NCI-H146 (cell line): ENCODE measurements at regions not wholly inside any gene's neighbourhood (a gene's known extent, or its start where the extent isn't known, plus 50 kb on each side); places are given as distances from the start of the nearest gene placed in this dataset.
A peak's percentile ranks its signal among the peaks of the same experiment; 100 is the strongest.

Experiments used
- DNase-seq: peaks from one replicate; lab custom pipeline; 2025; lab: John Stamatoyannopoulos, UW

GRCh38 chr2:204268971-204269370, 276.3 kb upstream of the PARD3B start:
- DNase-seq = no peak

DNA sequence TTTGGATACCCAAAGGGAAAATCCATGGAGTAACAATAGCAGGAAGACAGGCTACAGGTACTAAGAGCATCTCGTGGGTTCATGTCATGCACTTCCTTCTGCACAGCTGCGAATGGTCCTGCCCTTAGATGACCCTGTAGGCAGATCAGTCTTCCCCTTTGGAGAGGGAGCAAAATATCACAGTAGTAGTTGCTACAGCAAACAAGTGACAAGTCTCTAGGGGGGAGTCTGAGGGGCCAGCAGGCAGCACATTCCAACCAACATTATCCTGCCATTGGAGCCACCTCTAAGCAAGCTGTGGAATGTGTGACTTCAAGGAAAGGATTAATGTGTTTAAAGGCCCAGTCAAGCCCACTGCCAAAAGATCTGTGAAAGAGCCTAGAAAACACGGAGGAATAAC, 273.2 kb upstream of the PARD3B start:
- DNase-seq = no peak

- DNase-seq = no peak
These were observed 272.5 kb upstream of the PARD3B start for GRCh38 chr2:204272610-204273287.

- DNase-seq = no peak
These were observed 270.8 kb upstream of the PARD3B start for GRCh38 chr2:204274429-204274828.

- no peak for DNase-seq
These were observed 270.3 kb upstream of the PARD3B start for GRCh38 chr2:204274991-204275390.

- DNase-seq = no peak
These were observed 268.0 kb upstream of the PARD3B start for GRCh38 chr2:204277226-204277625.

GRCh38 chr2:204278454-204278853, 266.8 kb upstream of the PARD3B start:
- no peak for DNase-seq

DNA sequence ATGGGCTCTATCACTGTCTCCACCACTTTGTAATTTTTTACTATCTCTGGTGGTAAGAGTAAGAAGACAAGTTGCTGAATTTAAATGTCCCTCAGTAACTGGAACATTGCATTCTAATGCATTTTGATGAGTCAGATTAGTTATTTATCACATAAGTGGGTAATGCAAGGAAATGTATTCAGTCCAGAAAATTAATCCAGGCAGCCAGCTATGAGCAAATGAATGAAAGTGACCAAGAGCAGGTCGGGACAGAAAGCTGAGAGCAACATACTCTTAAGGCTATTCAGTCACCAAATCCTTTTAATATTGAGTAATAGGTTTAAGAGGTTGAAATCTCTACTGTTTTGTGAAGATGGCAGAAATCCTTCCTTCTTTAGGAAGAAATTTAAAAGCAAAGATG, 265.5 kb upstream of the PARD3B start:
- no peak for DNase-seq

DNA sequence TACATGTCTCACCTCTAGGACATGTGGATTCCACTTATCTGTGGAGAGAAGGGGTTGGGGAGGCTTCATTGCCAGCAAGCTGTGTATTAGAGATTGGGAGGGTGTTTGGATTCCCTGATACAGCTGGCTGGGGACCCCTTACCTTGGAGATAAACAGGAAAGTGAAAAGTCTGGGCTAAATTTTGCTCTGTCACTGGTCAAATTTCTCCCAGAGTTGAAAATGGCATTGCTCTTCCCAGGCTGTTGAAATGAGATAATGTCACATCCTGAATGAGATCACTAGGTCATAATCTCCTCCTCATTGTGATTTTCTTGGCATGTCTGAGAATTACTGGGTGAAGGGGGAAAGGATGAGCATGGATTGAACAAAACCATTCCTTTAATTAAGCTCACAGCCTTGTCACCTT, 265.0 kb upstream of the PARD3B start:
- DNase-seq = no peak

DNA sequence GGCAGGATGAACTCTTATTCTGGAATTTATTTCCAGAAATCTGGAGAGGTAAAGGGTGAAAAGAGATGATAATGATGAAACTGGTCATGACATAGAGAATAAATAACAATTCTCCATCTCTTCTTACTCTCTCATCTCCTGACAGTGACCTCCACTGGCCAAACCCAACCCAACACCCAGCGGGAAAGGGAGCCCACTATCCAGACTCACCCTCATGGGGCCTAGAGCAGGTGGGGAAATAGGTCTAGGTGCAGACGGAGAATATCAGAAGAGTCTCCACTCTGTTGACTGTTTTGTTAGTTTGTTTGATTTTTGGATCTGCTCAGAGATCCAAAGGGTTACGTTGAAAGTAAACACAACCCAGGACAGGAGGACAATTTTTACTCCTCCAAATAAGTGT, 263.2 kb upstream of the PARD3B start:
- no peak for DNase-seq

DNA sequence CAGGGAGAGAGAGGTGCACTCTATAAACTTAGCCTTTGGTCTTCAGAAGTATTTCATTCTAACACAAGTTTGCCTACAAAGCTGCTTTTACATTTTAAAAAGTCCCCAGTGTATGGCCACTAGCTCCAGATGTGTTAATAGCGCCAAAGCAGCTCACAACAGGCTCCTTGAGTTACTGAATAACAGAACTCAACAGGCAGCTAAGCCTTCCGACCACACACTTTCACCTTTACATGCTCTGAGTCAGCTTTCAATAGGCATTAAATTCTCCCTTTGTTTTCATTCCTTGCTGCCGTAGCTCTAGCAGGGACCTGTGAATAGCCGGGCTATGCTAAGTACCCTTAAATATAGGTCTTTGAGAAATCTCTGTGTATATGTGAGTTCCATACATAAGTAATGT, 262.8 kb upstream of the PARD3B start:
- DNase-seq = no peak

- DNase-seq = no peak
These were observed 256.2 kb upstream of the PARD3B start for GRCh38 chr2:204289066-204289465.

DNA sequence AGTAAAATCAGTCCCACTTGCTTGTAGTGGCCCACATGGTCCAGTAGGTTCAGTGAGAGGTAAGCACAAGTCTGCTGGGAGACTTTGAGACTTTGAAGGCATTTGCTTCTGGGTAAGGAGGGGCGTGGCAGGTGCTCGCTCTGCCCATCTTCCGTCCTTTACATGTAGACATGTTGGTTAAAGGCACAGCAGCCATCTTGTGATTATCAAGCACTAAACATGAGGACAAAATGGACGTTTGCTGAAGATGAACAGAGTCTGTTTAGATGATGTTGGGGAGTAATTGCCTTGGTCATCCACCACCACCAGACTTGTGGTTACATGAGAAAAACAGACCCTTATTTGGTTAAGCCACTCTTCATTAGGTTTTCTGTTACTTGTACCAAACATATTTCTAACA, 252.8 kb upstream of the PARD3B start:
- DNase-seq = no peak

DNA sequence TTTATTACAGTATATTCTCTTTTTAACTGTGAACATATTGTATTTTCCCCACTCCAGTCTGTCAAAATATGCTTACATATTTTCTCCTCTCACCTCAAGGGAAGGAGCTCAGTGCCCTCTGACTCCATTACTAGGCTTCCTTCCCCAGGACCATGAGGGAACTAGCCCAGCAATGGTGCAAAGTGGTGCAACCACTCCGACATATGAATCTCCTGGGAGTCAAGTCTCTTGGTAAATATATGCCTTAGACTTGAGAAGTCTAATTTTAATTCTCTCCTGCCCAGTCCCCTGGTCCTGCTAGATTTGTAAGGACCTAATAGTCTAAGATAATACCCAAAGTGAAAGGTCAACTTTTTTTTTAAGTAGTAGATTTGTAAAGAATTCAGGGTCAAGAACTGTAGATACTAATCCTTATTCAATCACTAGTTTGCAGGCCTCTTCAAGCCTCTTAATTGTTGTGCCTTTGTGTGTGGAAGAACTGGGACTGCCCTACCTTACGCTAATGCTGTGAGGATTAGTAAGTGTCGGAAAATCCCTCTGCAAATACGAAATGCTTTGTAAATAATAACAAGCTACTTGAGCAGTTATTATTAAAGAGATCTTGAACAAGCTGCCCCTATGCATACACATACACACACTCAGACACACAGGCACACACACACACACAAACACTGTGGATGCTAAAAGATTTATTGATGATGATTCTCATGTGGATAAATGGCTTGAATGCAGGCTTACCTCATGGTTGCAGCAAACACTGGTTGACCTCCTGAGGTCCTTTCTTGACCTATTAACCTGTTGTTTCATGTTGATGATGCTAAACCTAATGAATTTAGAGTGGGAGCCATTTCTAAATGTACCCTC, 251.2 kb upstream of the PARD3B start:
- no peak for DNase-seq

DNA sequence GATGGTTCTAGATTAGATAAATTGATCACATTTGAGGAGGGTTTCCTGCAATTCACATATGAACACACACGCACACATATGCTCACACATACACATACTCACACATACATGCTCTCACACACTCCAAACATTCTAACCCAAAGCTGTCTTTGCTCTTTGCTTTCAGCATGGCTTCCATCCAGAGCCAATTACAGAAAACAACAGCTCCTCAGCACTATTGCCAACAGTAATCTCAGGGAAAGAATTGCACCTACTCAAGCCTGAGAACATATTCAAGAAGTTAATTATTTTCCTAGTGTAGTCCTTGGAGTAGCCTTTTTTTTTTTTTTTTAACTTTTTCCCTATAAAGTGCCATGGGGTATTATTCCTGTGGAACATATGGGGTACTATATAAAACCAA, 246.9 kb upstream of the PARD3B start:
- no peak for DNase-seq

- DNase-seq = no peak
These were observed 245.5 kb upstream of the PARD3B start for GRCh38 chr2:204299766-204300165.

GRCh38 chr2:204306667-204307066, 238.6 kb upstream of the PARD3B start:
- DNase-seq = no peak

DNA sequence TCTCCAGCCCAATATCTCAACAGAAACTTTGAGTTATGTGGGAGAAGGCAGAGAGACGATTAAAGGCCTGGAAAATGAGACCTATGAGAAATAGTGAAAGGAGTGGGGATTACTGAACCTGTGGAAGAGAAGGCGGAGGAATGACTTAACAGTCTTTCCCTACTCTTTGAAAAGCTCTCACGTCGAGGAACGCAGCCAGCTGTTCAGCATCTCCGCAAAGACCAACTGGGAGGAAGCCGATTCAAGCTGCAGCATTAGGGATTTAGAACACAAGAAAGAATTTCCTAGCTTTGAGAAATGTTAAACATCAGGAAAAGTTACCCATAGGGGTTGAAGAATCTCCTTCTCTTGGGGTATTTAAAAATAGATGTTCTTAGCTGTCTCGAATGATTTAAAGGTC, 233.2 kb upstream of the PARD3B start:
- no peak for DNase-seq

GRCh38 chr2:204313256-204313655, 232.0 kb upstream of the PARD3B start:
- peak; percentile 8 for DNase-seq

DNA sequence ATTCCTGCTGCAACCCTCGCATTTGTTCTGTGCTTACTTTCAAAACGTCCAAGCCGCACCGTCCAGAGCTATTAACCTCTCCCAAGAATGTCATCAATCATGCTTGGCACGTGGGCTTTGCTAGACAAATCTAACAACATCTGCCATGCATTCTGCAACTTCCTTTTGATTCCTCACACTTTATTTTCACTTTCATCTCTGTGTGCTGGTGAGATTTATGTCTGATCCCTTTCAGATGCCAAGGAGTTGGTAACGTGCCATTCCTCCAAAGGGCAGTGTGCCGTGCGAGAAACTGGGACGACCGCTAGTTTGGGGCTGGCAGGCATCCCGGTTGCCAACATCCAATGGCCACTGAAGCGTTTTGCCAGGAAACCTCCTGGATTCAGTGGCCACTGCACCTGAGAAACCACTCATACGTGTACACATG, 230.0 kb upstream of the PARD3B start:
- no peak for DNase-seq

- DNase-seq = no peak
These were observed 227.6 kb upstream of the PARD3B start for GRCh38 chr2:204317640-204318039.

DNA sequence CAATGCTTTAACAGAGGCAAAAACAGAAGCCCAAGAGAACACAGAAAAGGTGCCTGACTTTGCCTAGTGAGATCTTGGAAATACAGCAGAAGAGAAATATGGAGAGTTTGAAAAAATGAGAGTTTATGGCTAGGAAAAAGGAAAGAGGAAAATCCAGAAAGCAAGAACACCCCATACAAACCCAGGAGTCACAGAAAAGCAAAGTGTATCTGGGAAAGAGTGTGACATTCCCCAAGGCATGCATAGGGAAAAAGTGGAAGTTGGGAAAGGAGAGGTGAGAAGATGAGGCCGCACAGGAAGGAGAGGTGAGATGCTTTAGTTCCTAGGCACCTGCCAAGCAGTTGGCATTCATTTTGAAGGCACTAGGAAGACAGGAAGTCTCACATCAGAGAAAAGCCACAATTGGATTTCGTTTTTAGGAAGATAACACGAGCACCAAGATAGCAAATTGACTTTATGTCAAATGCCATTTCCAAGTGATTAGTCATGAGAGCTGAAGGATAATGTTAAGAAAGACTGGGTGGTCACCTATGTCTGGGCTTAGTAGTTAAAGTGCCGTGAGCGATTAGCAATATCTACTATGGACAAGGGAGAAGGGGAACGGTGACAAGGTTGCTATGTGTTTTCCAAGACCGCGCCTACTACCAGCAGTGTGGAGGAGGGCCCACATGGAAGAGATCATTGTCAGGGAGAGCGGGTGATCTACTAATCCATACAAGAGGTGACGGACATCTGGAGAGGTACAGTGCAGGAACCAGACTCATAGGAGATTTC, 224.1 kb upstream of the PARD3B start:
- DNase-seq = no peak
